ENCODE measurements at regions not wholly inside any gene's neighbourhood (a gene's known extent, or its start where the extent isn't known, plus 50 kb on each side); places are given as distances from the start of the nearest gene placed in this dataset.

GRCh38 chr13:91145571-91146205 is 201.8 kb upstream of the MIR17HG start:
- TF ChIP-seq EZH2 (IDR thresholded peaks at IDR 0.05) (no peak), CTCF (IDR thresholded peaks at IDR 0.05) (no peak), EZH2phosphoT487 (IDR thresholded peaks at IDR 0.05) (no peak)

Data from neural progenitor cell (in vitro differentiated cells).